CD8-positive, alpha-beta memory T cell (primary cell): ENCODE measurements at regions not wholly inside any gene's neighbourhood (a gene's known extent, or its start where the extent isn't known, plus 50 kb on each side); places are given as distances from the start of the nearest gene placed in this dataset.
"Not testable (repeated sequence)": the region's sequence is repeated elsewhere in the genome, so short reads cannot be mapped to it uniquely, and the experiment has no call there.

Experiments
- CTCF ChIA-PET: fragments of 350-600 bp; sonication (Branson Sonifier 250); formaldehyde crosslinking; loops from one replicate; lab custom pipeline; 2021; ENCODE audit warnings: antibody characterized with exemption; lab: Charles Lee
- POLR2A ChIA-PET: fragments of 350-600 bp; sonication (Branson Sonifier 250); formaldehyde crosslinking; loops from one replicate; lab custom pipeline; 2021; ENCODE audit warnings: antibody characterized with exemption; lab: Charles Lee
- DNase-seq, 5 donors: peaks; one replicate each; pipeline versions ENCODE4 v3.0.0 to v3.0.0-alpha.2; 2020 to 2022; ENCODE audit warnings: mixed read lengths in 1 of 5
- H3K27ac ChIP-seq: one replicate; pipeline ENCODE4 v1.7.0; 2013; ENCODE audit warnings: low read depth, mild to moderate bottlenecking, low read length, moderate library complexity
- H3K27me3 ChIP-seq: 2 replicates; pipeline ENCODE4 v1.7.0; 2013; ENCODE audit warnings: low read length, mild to moderate bottlenecking; ENCODE audit not compliant: insufficient read depth, poor library complexity, severe bottlenecking
- H3K36me3 ChIP-seq: 2 replicates; pipeline ENCODE4 v1.7.0; 2013; ENCODE audit warnings: mild to moderate bottlenecking, low read length, moderate library complexity; ENCODE audit not compliant: insufficient read depth
- H3K4me1 ChIP-seq: 2 replicates; pipeline ENCODE4 v1.7.0; 2013; ENCODE audit warnings: mild to moderate bottlenecking, low read length, moderate library complexity; ENCODE audit not compliant: insufficient read depth
- H3K4me3 ChIP-seq: 2 replicates; pipeline ENCODE4 v1.7.0; 2013; ENCODE audit warnings: mild to moderate bottlenecking, low read length
- H3K9me3 ChIP-seq: 2 replicates; pipeline ENCODE4 v1.7.0; 2013; ENCODE audit warnings: mild to moderate bottlenecking, low read length
- H3K27ac Mint-ChIP-seq, 8 donors: one replicate each; pipeline ENCODE4 v1.8.0; 2020 to 2021; ENCODE audit warnings: mixed read lengths in 8 of 8, mild to moderate bottlenecking in 6 of 8, inconsistent platforms in 3 of 8, moderate library complexity in 3 of 8
- H3K27me3 Mint-ChIP-seq, 2 donors: one replicate each; pipeline ENCODE4 v1.8.0; 2020 to 2021; ENCODE audit warnings: mixed read lengths in 2 of 2, mild to moderate bottlenecking in 1 of 2, moderate library complexity in 1 of 2
- H3K36me3 Mint-ChIP-seq, 3 donors: one replicate each; pipeline ENCODE4 v1.8.0; 2020 to 2021; ENCODE audit warnings: mixed read lengths in 3 of 3, inconsistent platforms in 1 of 3, mild to moderate bottlenecking in 1 of 3
- H3K4me1 Mint-ChIP-seq, 3 donors: one replicate each; pipeline ENCODE4 v1.8.0; 2020 to 2021; ENCODE audit warnings: mixed read lengths in 3 of 3, inconsistent platforms in 1 of 3, mild to moderate bottlenecking in 1 of 3
- H3K4me3 Mint-ChIP-seq, 7 donors: one replicate each; pipeline ENCODE4 v1.8.0; 2020 to 2021; ENCODE audit warnings: mixed read lengths in 7 of 7, mild to moderate bottlenecking in 6 of 7, moderate library complexity in 4 of 7, inconsistent platforms in 2 of 7
- H3K9me3 Mint-ChIP-seq, 5 donors: one replicate each; pipeline ENCODE4 v1.8.0; 2020 to 2022; ENCODE audit warnings: mixed read lengths in 5 of 5, mild to moderate bottlenecking in 3 of 5, moderate library complexity in 2 of 5, inconsistent platforms in 1 of 5

- Mint-ChIP-seq H3K36me3 (peaks cover 0 to 3% (median 0%) of the 10 kb centered on the region in 3 donors), H3K9me3 (no peaks in the 10 kb centered on the region), H3K4me1 (no peaks in the 10 kb centered on the region), H3K27me3 (peaks cover 5% of the 10 kb centered on the region in 2 donors), H3K27ac (no peak overlapping the region), H3K4me3 (peak overlapping the region in 1 of 7 donors; percentile 18)
- ChIA-PET CTCF (no interaction called here), POLR2A (no interaction called here)
- no peak overlapping the region for H3K27ac ChIP-seq
- no peak for DNase-seq
- H3K4me1 ChIP-seq: no peaks in the 10 kb centered on the region
- H3K36me3 ChIP-seq: no peaks in the 10 kb centered on the region
- no peak overlapping the region for H3K4me3 ChIP-seq
- H3K27me3 ChIP-seq: no peaks in the 10 kb centered on the region
- no peaks in the 10 kb centered on the region for H3K9me3 ChIP-seq
These were observed 149.6 kb upstream of the ELL2 start for GRCh38 chr5:96111080-96111756.

GRCh38 chr5:96110300-96110699 is 148.6 kb upstream of the ELL2 start:
- H3K4me3 Mint-ChIP-seq: no peak overlapping the region
- H3K4me3 ChIP-seq: no peak overlapping the region
- H3K27ac ChIP-seq: no peak overlapping the region
- H3K27ac Mint-ChIP-seq: no peak overlapping the region
- no peaks in the 10 kb centered on the region for H3K4me1 Mint-ChIP-seq
- H3K27me3 ChIP-seq: no peaks in the 10 kb centered on the region
- no peaks in the 10 kb centered on the region for H3K4me1 ChIP-seq
- POLR2A ChIA-PET: no interaction called here
- peaks cover 0 to 6% (median 5%) of the 10 kb centered on the region in 5 donors for H3K9me3 Mint-ChIP-seq
- no peaks in the 10 kb centered on the region for H3K36me3 ChIP-seq
- H3K27me3 Mint-ChIP-seq: peaks cover 5% of the 10 kb centered on the region in 2 donors
- CTCF ChIA-PET: no interaction called here
- H3K9me3 ChIP-seq: no peaks in the 10 kb centered on the region
- H3K36me3 Mint-ChIP-seq: peaks cover 0 to 8% (median 0%) of the 10 kb centered on the region in 3 donors
- no peak for DNase-seq

- H3K36me3 Mint-ChIP-seq, CTCF ChIA-PET, H3K27me3 Mint-ChIP-seq, H3K9me3 Mint-ChIP-seq, H3K36me3 ChIP-seq, H3K4me3 ChIP-seq, H3K27me3 ChIP-seq, H3K9me3 ChIP-seq, H3K4me1 ChIP-seq, H3K4me1 Mint-ChIP-seq, DNase-seq, H3K27ac ChIP-seq, H3K27ac Mint-ChIP-seq, POLR2A ChIA-PET, H3K4me3 Mint-ChIP-seq: not testable (repeated sequence)
These were observed 147.0 kb upstream of the ELL2 start for GRCh38 chr5:96108629-96109028.

DNA sequence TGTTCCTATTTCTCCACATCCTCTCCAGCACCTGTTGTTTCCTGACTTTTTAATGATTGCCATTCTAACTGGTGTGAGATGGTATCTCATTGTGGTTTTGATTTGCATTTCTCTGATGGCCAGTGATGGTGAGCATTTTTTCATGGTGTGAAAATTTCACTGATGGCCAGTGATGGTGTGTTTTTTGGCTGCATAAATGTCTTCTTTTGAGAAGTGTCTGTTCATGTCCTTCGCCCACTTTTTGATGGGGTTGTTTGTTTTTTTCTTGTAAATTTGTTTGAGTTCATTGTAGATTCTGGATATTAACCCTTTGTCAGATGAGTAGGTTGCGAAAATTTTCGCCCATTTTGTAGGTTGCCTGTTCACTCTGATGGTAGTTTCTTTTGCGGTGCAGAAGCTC is 142.2 kb upstream of the ELL2 start:
- H3K4me1 ChIP-seq, H3K27me3 ChIP-seq, H3K4me3 Mint-ChIP-seq, DNase-seq, H3K36me3 ChIP-seq, H3K27ac Mint-ChIP-seq, H3K36me3 Mint-ChIP-seq, CTCF ChIA-PET, H3K27ac ChIP-seq, H3K4me1 Mint-ChIP-seq, H3K27me3 Mint-ChIP-seq, H3K9me3 ChIP-seq, H3K4me3 ChIP-seq, POLR2A ChIA-PET: not testable (repeated sequence)
- H3K9me3 Mint-ChIP-seq: peaks cover 0 to 12% (median 7%) of the 10 kb centered on the region in 5 donors

DNA sequence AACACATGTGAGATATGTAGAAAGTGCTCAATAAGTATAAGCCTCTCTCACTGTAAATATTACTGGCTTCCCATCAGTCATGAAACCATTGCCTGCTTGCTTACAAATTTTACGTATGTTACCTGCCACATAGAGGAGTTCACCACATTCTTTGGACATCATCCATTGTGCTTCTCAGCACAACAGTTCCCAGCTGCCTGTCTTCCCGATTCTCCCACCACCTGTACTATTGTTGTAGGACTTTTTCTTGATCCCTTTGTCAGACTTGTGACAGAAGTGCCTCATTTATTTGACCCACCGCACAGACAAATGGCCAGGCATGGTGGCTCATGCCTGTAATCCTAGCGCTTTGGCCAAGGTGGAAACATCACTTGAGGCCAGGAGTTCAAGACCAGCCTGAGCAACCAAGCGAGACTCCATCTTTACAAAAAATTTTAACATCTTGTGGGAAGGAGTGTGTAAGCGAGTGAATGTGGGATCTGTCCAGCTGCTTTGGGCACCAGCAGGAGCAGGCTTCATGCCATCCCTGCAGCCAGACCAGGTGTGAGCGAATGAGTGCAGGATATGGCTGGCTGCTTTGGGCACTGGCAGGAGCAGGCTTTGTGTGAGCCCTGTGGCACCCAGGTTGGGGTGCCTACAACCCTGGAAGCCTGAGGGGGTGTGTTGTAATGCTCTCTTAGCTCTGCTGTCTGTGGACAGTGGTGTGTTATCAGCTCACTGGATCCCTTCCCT is 139.9 kb upstream of the ELL2 start:
- Histone ChIP-seq H3K4me1 (no peaks in the 10 kb centered on the region), H3K27me3 (no peaks in the 10 kb centered on the region), H3K9me3 (no peaks in the 10 kb centered on the region), H3K4me3 (no peak overlapping the region), H3K36me3 (no peaks in the 10 kb centered on the region), H3K27ac (no peak overlapping the region)
- no peak for DNase-seq
- H3K4me3 Mint-ChIP-seq: no peak overlapping the region
- POLR2A ChIA-PET: no interaction called here
- peak overlapping the region in 1 of 8 donors; percentile 69 for H3K27ac Mint-ChIP-seq
- no peaks in the 10 kb centered on the region for H3K4me1 Mint-ChIP-seq
- CTCF ChIA-PET: no interaction called here
- H3K36me3 Mint-ChIP-seq: peaks cover 0 to 5% (median 0%) of the 10 kb centered on the region in 3 donors
- H3K9me3 Mint-ChIP-seq: peaks cover 0 to 15% (median 8%) of the 10 kb centered on the region in 5 donors
- peaks cover 0 to 3% of the 10 kb centered on the region in 2 donors for H3K27me3 Mint-ChIP-seq

- H3K4me1 Mint-ChIP-seq, H3K4me1 ChIP-seq, H3K27ac ChIP-seq, DNase-seq, H3K27me3 ChIP-seq, H3K9me3 Mint-ChIP-seq, H3K4me3 Mint-ChIP-seq, H3K36me3 ChIP-seq, CTCF ChIA-PET, H3K9me3 ChIP-seq, H3K4me3 ChIP-seq, H3K36me3 Mint-ChIP-seq, POLR2A ChIA-PET, H3K27me3 Mint-ChIP-seq: not testable (repeated sequence)
- peak overlapping the region in 1 of 8 donors; percentile 0 for H3K27ac Mint-ChIP-seq
These were observed 135.8 kb upstream of the ELL2 start for GRCh38 chr5:96097488-96097887.

- no peak for DNase-seq
- H3K4me3 ChIP-seq: no peak overlapping the region
- no peak overlapping the region for H3K4me3 Mint-ChIP-seq
- no peaks in the 10 kb centered on the region for H3K36me3 ChIP-seq
- no peaks in the 10 kb centered on the region for H3K9me3 ChIP-seq
- H3K27me3 Mint-ChIP-seq: peaks cover 0 to 1% of the 10 kb centered on the region in 2 donors
- no peaks in the 10 kb centered on the region for H3K4me1 ChIP-seq
- no peaks in the 10 kb centered on the region for H3K36me3 Mint-ChIP-seq
- ChIA-PET POLR2A (no interaction called here), CTCF (no interaction called here)
- H3K27me3 ChIP-seq: no peaks in the 10 kb centered on the region
- no peaks in the 10 kb centered on the region for H3K4me1 Mint-ChIP-seq
- H3K27ac ChIP-seq: no peak overlapping the region
- H3K9me3 Mint-ChIP-seq: peaks cover 0 to 7% (median 1%) of the 10 kb centered on the region in 5 donors
- H3K27ac Mint-ChIP-seq: no peak overlapping the region
These were observed 135.1 kb upstream of the ELL2 start for GRCh38 chr5:96096724-96097123.

DNA sequence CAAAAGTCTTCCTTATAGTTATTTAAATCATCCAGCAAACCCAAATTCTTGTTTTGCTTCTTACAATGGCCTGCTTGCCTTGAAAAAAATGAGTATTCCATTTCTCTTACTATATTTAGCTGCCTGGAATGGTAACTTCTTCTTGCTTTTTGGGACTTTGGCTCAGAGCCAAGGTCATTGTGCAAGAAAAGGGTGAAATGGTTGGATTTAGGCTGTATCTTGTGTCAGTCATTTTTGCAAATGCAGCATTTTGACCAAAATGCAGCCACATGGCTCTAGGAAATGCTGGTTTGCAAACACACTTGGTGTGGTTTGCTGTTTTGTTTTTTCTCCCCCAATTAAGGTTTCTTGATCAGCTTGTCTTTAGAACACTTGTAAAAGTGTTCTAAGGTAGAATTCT is 133.3 kb upstream of the ELL2 start:
- H3K36me3 Mint-ChIP-seq: no peaks in the 10 kb centered on the region
- Histone ChIP-seq H3K36me3 (no peaks in the 10 kb centered on the region), H3K27ac (no peak overlapping the region), H3K27me3 (no peaks in the 10 kb centered on the region), H3K4me1 (no peaks in the 10 kb centered on the region), H3K4me3 (no peak overlapping the region), H3K9me3 (no peaks in the 10 kb centered on the region)
- peaks cover 0 to 3% (median 1%) of the 10 kb centered on the region in 5 donors for H3K9me3 Mint-ChIP-seq
- CTCF ChIA-PET: no interaction called here
- DNase-seq: no peak
- H3K27me3 Mint-ChIP-seq: peaks cover 0 to 1% of the 10 kb centered on the region in 2 donors
- H3K4me1 Mint-ChIP-seq: no peaks in the 10 kb centered on the region
- POLR2A ChIA-PET: no interaction called here
- H3K27ac Mint-ChIP-seq: no peak overlapping the region
- no peak overlapping the region for H3K4me3 Mint-ChIP-seq
